Progenitor cell of endocrine pancreas (in vitro differentiated cells): ENCODE measurements at regions not wholly inside any gene's neighbourhood (a gene's known extent, or its start where the extent isn't known, plus 50 kb on each side); places are given as distances from the start of the nearest gene placed in this dataset.

Experiments used
- DNase-seq: peaks from one replicate; pipeline ENCODE4 v3.0.0; 2021; ENCODE audit warnings: low spot score; ENCODE audit not compliant: unreplicated experiment
- H3K27ac Mint-ChIP-seq: 2 replicates; pipeline ENCODE4 v1.8.0; 2021; ENCODE audit warnings: mild to moderate bottlenecking, moderate library complexity, mixed read lengths
- H3K27me3 Mint-ChIP-seq: 2 replicates; pipeline ENCODE4 v1.8.0; 2021; ENCODE audit warnings: mixed read lengths
- H3K36me3 Mint-ChIP-seq: 2 replicates; pipeline ENCODE4 v1.8.0; 2022; ENCODE audit warnings: mixed read lengths; ENCODE audit not compliant: insufficient read depth
- H3K4me1 Mint-ChIP-seq: 2 replicates; pipeline ENCODE4 v1.8.0; 2021; ENCODE audit warnings: low read depth, mixed read lengths
- H3K4me3 Mint-ChIP-seq: 2 replicates; pipeline ENCODE4 v1.8.0; 2021; ENCODE audit warnings: low read depth, mild to moderate bottlenecking, moderate library complexity, mixed read lengths
- H3K9me3 Mint-ChIP-seq: 2 replicates; pipeline ENCODE4 v1.8.0; 2021; ENCODE audit warnings: low read depth, mixed read lengths
- TF ChIP-seq, protein P1 (sequence below): fragments of 200-600 bp; sonication (generic); IDR thresholded peaks from one replicate; pipeline ENCODE4 v1.5.0; 2021; ENCODE audit warnings: antibody characterized with exemption, mild to moderate bottlenecking; ENCODE audit not compliant: unreplicated experiment

DNA sequence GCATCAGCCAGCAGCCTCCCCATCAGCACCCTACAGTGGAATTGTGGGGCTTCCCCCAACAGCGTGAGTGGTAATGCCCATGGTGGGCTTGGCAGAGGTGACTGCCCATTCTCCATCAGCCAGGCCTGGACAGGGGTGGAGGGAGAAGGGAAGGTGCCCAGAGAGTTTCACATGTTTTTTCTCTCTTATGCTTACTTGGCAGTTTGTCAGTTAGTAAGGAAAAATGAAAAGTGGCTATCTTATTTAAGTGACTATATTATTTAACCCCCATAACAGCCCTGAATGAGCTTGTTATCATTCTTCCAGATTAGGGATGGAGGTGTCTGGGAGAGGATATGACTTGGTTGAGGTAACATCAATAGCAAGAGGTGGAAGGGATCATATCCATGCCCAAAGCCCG, 921.7 kb downstream of the GRID1 start:
- H3K4me1 Mint-ChIP-seq = no peaks in the 10 kb centered on the region
- H3K27me3 Mint-ChIP-seq = no peaks in the 10 kb centered on the region
- H3K27ac Mint-ChIP-seq = no peak overlapping the region
- no peak for DNase-seq
- H3K9me3 Mint-ChIP-seq = no peaks in the 10 kb centered on the region
- no peaks in the 10 kb centered on the region for H3K36me3 Mint-ChIP-seq
- TF ChIP-seq, protein P1, sequence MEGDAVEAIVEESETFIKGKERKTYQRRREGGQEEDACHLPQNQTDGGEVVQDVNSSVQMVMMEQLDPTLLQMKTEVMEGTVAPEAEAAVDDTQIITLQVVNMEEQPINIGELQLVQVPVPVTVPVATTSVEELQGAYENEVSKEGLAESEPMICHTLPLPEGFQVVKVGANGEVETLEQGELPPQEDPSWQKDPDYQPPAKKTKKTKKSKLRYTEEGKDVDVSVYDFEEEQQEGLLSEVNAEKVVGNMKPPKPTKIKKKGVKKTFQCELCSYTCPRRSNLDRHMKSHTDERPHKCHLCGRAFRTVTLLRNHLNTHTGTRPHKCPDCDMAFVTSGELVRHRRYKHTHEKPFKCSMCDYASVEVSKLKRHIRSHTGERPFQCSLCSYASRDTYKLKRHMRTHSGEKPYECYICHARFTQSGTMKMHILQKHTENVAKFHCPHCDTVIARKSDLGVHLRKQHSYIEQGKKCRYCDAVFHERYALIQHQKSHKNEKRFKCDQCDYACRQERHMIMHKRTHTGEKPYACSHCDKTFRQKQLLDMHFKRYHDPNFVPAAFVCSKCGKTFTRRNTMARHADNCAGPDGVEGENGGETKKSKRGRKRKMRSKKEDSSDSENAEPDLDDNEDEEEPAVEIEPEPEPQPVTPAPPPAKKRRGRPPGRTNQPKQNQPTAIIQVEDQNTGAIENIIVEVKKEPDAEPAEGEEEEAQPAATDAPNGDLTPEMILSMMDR = no peak
- H3K4me3 Mint-ChIP-seq = no peak overlapping the region

DNA sequence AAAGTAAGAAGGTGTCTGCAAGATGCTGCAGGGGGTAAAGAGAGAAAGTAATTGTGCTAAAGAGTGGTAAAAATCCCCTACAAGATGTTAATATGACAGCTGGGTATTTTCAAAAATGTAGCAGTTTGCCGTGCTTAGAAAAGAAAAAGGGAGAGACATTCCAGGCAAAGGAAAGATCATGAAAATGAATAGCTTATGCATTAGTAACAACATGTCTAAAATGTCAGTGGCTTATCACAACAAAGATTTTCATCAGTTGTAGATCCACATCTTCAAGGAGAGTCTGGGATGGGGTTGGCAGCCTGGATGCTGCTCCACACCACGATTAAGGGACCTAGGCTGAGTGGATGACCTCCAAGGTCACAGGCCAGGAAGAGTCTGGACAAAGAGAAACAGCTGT, 920.9 kb downstream of the GRID1 start:
- DNase-seq = no peak
- TF ChIP-seq, protein P1 = no peak
- H3K27ac Mint-ChIP-seq = no peak overlapping the region
- no peaks in the 10 kb centered on the region for H3K4me1 Mint-ChIP-seq
- H3K9me3 Mint-ChIP-seq = no peaks in the 10 kb centered on the region
- H3K27me3 Mint-ChIP-seq = no peaks in the 10 kb centered on the region
- no peaks in the 10 kb centered on the region for H3K36me3 Mint-ChIP-seq
- no peak overlapping the region for H3K4me3 Mint-ChIP-seq

DNA sequence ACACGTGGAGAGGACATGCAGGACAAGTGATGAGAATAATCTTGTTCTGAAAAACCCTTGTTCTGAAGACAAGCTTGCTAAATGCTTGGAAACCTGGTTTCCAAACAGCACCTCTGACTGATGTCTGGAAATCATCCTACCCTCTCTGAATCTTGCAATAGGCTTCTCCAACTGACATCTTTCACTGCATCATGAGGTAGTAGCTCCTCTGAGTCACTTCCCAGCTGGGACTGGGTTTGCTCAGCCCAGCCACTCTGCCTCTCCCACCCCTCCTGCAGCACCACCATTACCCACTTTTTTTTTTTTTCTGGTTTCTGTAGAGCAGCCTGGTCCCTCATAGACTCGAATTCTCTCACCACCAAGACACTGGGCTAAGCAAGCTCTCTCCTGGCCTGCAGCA, 919.8 kb downstream of the GRID1 start:
- H3K36me3 Mint-ChIP-seq = no peaks in the 10 kb centered on the region
- no peaks in the 10 kb centered on the region for H3K27me3 Mint-ChIP-seq
- no peak for DNase-seq
- TF ChIP-seq, protein P1 = no peak
- no peaks in the 10 kb centered on the region for H3K9me3 Mint-ChIP-seq
- no peaks in the 10 kb centered on the region for H3K4me1 Mint-ChIP-seq
- no peak overlapping the region for H3K4me3 Mint-ChIP-seq
- no peak overlapping the region for H3K27ac Mint-ChIP-seq

DNA sequence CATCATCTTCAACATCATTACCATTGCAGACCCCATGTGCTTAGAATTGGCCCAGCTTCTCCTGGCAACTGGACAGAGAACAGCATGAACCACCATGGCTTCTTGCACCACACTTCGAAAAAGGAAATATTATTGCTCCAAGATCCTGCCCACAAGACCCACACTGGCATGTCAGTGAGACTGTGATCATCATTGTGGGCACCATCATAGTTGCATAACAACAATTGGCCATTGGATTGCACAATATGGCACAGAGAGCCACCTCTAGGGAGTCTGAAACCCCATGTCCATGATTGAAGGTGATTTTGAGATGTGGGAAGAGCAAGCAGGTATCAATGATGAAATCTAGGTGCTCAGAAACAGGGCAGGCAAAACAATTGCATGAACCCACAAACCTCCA, 918.9 kb downstream of the GRID1 start:
- no peaks in the 10 kb centered on the region for H3K9me3 Mint-ChIP-seq
- H3K27me3 Mint-ChIP-seq = no peaks in the 10 kb centered on the region
- no peak overlapping the region for H3K4me3 Mint-ChIP-seq
- H3K4me1 Mint-ChIP-seq = no peaks in the 10 kb centered on the region
- H3K36me3 Mint-ChIP-seq = no peaks in the 10 kb centered on the region
- no peak overlapping the region for H3K27ac Mint-ChIP-seq
- TF ChIP-seq, protein P1 = no peak
- no peak for DNase-seq

DNA sequence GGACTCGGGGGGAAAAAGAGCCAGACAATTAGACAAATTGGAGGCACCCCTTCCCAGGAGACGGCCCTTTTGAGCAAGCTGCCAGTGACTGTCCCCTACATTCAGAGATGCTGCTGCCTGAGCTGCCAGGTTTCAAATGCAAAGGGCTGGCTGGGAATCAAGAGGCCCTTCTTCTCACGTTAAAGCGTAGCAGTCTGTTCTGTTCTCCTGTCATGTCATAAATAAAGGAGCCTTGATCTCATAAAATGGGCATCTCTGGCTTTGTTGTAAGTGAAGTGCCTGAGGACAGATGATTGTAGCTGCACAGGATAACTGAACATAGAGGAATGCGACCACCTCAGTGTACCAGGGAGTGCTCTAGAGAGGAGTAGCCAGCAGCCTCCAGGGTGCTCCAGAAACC, 917.9 kb downstream of the GRID1 start:
- TF ChIP-seq, protein P1 = no peak
- no peaks in the 10 kb centered on the region for H3K36me3 Mint-ChIP-seq
- no peaks in the 10 kb centered on the region for H3K4me1 Mint-ChIP-seq
- no peak overlapping the region for H3K4me3 Mint-ChIP-seq
- H3K27me3 Mint-ChIP-seq = no peaks in the 10 kb centered on the region
- no peaks in the 10 kb centered on the region for H3K9me3 Mint-ChIP-seq
- no peak for DNase-seq
- H3K27ac Mint-ChIP-seq = no peak overlapping the region
